ENCODE measurements at regions not wholly inside any gene's neighbourhood (a gene's known extent, or its start where the extent isn't known, plus 50 kb on each side); places are given as distances from the start of the nearest gene placed in this dataset.

DNA sequence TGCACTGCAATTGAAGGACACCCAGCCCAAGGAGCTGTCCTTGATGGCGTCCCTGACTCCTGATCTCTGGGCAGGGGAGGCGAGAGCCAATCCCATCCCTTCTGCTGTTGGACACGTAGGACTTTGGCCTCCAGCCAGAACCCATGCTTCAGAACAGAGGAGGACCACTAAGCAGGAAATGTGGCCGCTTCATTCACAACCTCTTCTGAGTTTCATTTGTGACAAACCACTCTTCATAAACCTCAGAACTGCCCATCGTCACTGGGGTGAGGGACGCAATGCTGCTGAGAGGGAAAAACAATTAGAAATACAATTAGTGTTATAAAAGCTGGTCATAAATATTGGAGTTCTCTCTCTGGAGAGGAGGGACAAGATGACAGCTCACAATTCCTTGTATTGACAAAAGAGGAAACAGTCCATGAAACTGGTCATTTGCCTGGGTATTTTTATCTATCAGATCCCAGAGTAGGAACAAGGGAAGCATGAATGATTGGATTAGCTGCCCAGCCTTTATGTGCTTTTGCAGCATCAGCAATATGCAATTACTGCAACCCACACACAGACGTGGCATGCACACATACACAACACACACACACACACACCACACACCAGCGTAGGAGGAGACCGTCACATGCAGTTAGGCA lies 216.5 kb upstream of the CADM1 start:
- Histone ChIP-seq H3K9me3 (no peaks in the 10 kb centered on the region), H3K79me2 (ENCODE audit: insufficient read depth) (no peaks in the 10 kb centered on the region), H4K20me1 (ENCODE audit: insufficient read depth) (no peaks in the 10 kb centered on the region), H3K36me3 (replicated peaks in 1 of 2; ENCODE audit: control insufficient read depth in 1 of 2, insufficient read depth in 2 of 2, low read length in 1 of 2) (no peaks in the 10 kb centered on the region), H3K4me3 (ENCODE audit: low read depth in 2 of 2, low read length in 1 of 2) (no peak overlapping the region), H2AFZ (ENCODE audit: low read depth) (no peak overlapping the region), H3K27ac (ENCODE audit: low read depth in 2 of 2, low read length in 1 of 2) (no peak overlapping the region), H3F3A (replicated peaks; ENCODE audit: insufficient read depth) (no peaks in the 10 kb centered on the region), H3K9me2 (no peaks in the 10 kb centered on the region), H3K9ac (no peak overlapping the region), H3K4me2 (no peak overlapping the region), H3K4me1 (ENCODE audit: control insufficient read depth in 1 of 2, insufficient read depth in 2 of 2, low read depth in 1 of 2, low read length in 1 of 2) (peaks cover 0 to 13% of the 10 kb centered on the region in 2 experiments; a peak in 1 of 4 replicates), H3K27me3 (ENCODE audit: insufficient read depth) (no peaks in the 10 kb centered on the region)
- TF ChIP-seq MXI1 (IDR thresholded peaks at IDR 0.05; ENCODE audit: low read depth, low read length), result no peak
- no peak for TF ChIP-seq ELF1 (IDR thresholded peaks at IDR 0.05)
- no peak for TF ChIP-seq RFX5 (IDR thresholded peaks at IDR 0.05; ENCODE audit: low read length)
- no peak for TF ChIP-seq NFIC (IDR thresholded peaks at IDR 0.05; ENCODE audit: borderline replicate concordance)
- no peak for TF ChIP-seq GATA2 (CRISPR knock-in tag; IDR thresholded peaks at IDR 0.05)
- no peak for TF ChIP-seq SIN3A (IDR thresholded peaks at IDR 0.05; ENCODE audit: borderline replicate concordance, low read depth, low read length)
- TF ChIP-seq, protein P1, sequence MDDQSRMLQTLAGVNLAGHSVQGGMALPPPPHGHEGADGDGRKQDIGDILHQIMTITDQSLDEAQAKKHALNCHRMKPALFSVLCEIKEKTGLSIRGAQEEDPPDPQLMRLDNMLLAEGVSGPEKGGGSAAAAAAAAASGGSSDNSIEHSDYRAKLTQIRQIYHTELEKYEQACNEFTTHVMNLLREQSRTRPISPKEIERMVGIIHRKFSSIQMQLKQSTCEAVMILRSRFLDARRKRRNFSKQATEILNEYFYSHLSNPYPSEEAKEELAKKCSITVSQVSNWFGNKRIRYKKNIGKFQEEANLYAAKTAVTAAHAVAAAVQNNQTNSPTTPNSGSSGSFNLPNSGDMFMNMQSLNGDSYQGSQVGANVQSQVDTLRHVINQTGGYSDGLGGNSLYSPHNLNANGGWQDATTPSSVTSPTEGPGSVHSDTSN (IDR thresholded peaks at IDR 0.05), result no peak
- no peak for TF ChIP-seq MAX (IDR thresholded peaks at IDR 0.05; ENCODE audit: low read depth)
- no peak for TF ChIP-seq NRF1 (IDR thresholded peaks at IDR 0.05; ENCODE audit: low read depth, low read length)
- TF ChIP-seq EP300 (IDR thresholded peaks at IDR 0.05; ENCODE audit: borderline replicate concordance in 1 of 2, low read depth in 1 of 2, low read length in 1 of 2), result no peak
- 51% methylated on average over 4 of the region's 9 CpGs for WGBS (ENCODE audit: low lambda C conversion rate)
- ChIA-PET CTCF (interaction anchor here (1.4 to 2.0 kb wide), 2 partner anchors 10 to 12 kb away, joined by 5 to 6 read pairs; no protein-coding TSS in a partner anchor), POLR2A (no interaction called here)
- DNase-seq, result no peak

GRCh38 chr11:115718945-115719344 lies 214.7 kb upstream of the CADM1 start:
- WGBS (ENCODE audit: low lambda C conversion rate), result 42% methylated on average over 3 of the region's 3 CpGs
- CTCF ChIA-PET, result no interaction called here
- TF ChIP-seq TEAD4 (IDR thresholded peaks at IDR 0.05; ENCODE audit: borderline replicate concordance, insufficient read depth) (no peak), RXRA (IDR thresholded peaks at IDR 0.05; ENCODE audit: borderline replicate concordance, low read depth) (no peak), YY1 (IDR thresholded peaks at IDR 0.05; ENCODE audit: low read depth) (no peak), RCOR1 (IDR thresholded peaks at IDR 0.05; ENCODE audit: low read length) (no peak), FOXJ3 (CRISPR knock-in tag; IDR thresholded peaks at IDR 0.05) (no peak), ZBTB33 (IDR thresholded peaks at IDR 0.05; ENCODE audit: borderline replicate concordance, low read depth) (no peak), EZH2phosphoT487 (IDR thresholded peaks at IDR 0.05; ENCODE audit: borderline replicate concordance, low read depth) (no peak), RAD21 (IDR thresholded peaks at IDR 0.05; ENCODE audit: low read length) (no peak), POLR2AphosphoS5 (IDR thresholded peaks at IDR 0.05; ENCODE audit: low read depth, low read length) (no peak), NFIC (IDR thresholded peaks at IDR 0.05; ENCODE audit: borderline replicate concordance) (no peak), GABPA (IDR thresholded peaks at IDR 0.05; ENCODE audit: low read depth) (no peak), NRF1 (IDR thresholded peaks at IDR 0.05; ENCODE audit: low read depth, low read length) (no peak), MEF2A (IDR thresholded peaks at IDR 0.05; ENCODE audit: borderline replicate concordance, low read depth) (no peak), JUND (IDR thresholded peaks at IDR 0.05) (no peak), FOSL2 (IDR thresholded peaks at IDR 0.05; ENCODE audit: borderline replicate concordance, low read depth) (no peak), EP300 (IDR thresholded peaks at IDR 0.05; ENCODE audit: borderline replicate concordance in 1 of 2, low read depth in 1 of 2, low read length in 1 of 2) (no peak)
- TF ChIP-seq, protein P1 (IDR thresholded peaks at IDR 0.05), result no peak
- TF ChIP-seq, protein P2, sequence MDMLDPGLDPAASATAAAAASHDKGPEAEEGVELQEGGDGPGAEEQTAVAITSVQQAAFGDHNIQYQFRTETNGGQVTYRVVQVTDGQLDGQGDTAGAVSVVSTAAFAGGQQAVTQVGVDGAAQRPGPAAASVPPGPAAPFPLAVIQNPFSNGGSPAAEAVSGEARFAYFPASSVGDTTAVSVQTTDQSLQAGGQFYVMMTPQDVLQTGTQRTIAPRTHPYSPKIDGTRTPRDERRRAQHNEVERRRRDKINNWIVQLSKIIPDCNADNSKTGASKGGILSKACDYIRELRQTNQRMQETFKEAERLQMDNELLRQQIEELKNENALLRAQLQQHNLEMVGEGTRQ (IDR thresholded peaks at IDR 0.05; ENCODE audit: borderline replicate concordance, low read depth, low read length), result no peak

More at GRCh38 chr11:115718945-115719344, 214.7 kb upstream of the CADM1 start:
- Histone ChIP-seq H4K20me1 (ENCODE audit: insufficient read depth) (no peaks in the 10 kb centered on the region), H3K4me2 (no peak overlapping the region), H3K79me2 (ENCODE audit: insufficient read depth) (no peaks in the 10 kb centered on the region), H3K9ac (no peak overlapping the region), H3K4me1 (ENCODE audit: control insufficient read depth in 1 of 2, insufficient read depth in 2 of 2, low read depth in 1 of 2, low read length in 1 of 2) (peaks cover 0 to 13% of the 10 kb centered on the region in 2 experiments; a peak in 1 of 4 replicates), H3F3A (replicated peaks; ENCODE audit: insufficient read depth) (no peaks in the 10 kb centered on the region), H3K4me3 (ENCODE audit: low read depth in 2 of 2, low read length in 1 of 2) (no peak overlapping the region), H3K9me2 (no peaks in the 10 kb centered on the region), H3K27ac (ENCODE audit: low read depth in 2 of 2, low read length in 1 of 2) (no peak overlapping the region), H3K27me3 (ENCODE audit: insufficient read depth) (no peaks in the 10 kb centered on the region), H3K36me3 (replicated peaks in 1 of 2; ENCODE audit: control insufficient read depth in 1 of 2, insufficient read depth in 2 of 2, low read length in 1 of 2) (no peaks in the 10 kb centered on the region), H3K9me3 (no peaks in the 10 kb centered on the region), H2AFZ (ENCODE audit: low read depth) (no peak overlapping the region)
- DNase-seq, result no peak
- POLR2A ChIA-PET, result no interaction called here

All from SK-N-SH (cell line).